ENCODE measurements at regions not wholly inside any gene's neighbourhood (a gene's known extent, or its start where the extent isn't known, plus 50 kb on each side); places are given as distances from the start of the nearest gene placed in this dataset.

DNA sequence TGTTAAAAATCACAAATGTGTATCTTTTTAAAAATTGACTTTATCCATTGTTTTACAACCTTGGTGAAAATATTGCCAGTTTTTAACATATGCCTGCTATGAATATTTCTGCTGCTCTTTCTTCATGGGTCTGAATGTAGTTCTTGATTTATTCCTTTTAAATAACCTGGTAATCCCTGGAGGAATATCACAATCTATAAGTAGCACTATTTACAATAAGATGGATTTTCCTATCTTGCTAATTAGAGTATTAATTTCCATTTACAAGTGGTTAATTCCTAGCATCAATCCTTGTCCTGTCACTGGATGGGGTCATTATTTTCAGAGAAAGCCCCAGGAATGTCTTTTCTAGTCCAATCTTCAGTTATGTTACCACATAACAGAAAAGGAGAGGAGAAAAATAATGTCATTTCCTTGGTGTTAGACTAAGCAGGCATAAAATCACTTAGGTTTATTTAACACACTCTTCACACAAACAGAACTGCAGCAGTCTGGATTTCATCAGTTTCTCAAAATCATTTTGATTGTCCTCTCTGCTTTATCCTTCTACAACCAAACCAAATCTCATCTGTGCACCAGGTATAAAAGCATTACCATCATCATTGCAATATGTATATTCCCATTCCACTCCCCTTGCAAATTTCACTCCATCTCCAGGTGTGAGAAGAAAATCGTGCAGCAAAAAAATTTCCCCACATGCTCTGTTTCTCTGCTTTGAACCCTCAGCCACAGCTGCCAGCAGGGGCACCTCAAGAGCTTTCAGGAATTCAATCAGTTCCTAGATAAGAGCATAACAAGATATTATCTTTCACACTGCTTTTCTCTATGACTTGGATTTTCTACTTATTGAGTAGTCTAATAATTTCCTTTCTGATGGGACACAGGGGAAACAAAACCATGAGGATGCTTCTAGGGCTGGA, 204.1 kb downstream of the SEC61B start:
- no peak for TF ChIP-seq RARB (CRISPR knock-in tag; IDR thresholded peaks at IDR 0.05)
- TF ChIP-seq, protein P1, sequence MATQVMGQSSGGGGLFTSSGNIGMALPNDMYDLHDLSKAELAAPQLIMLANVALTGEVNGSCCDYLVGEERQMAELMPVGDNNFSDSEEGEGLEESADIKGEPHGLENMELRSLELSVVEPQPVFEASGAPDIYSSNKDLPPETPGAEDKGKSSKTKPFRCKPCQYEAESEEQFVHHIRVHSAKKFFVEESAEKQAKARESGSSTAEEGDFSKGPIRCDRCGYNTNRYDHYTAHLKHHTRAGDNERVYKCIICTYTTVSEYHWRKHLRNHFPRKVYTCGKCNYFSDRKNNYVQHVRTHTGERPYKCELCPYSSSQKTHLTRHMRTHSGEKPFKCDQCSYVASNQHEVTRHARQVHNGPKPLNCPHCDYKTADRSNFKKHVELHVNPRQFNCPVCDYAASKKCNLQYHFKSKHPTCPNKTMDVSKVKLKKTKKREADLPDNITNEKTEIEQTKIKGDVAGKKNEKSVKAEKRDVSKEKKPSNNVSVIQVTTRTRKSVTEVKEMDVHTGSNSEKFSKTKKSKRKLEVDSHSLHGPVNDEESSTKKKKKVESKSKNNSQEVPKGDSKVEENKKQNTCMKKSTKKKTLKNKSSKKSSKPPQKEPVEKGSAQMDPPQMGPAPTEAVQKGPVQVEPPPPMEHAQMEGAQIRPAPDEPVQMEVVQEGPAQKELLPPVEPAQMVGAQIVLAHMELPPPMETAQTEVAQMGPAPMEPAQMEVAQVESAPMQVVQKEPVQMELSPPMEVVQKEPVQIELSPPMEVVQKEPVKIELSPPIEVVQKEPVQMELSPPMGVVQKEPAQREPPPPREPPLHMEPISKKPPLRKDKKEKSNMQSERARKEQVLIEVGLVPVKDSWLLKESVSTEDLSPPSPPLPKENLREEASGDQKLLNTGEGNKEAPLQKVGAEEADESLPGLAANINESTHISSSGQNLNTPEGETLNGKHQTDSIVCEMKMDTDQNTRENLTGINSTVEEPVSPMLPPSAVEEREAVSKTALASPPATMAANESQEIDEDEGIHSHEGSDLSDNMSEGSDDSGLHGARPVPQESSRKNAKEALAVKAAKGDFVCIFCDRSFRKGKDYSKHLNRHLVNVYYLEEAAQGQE (IDR thresholded peaks at IDR 0.05), result no peak
- DNase-seq (ENCODE audit: low read depth in 1 of 2, low spot score in 1 of 2) (no peak), FAIRE-seq (no peak), ATAC-seq (no peak)
- ChIA-PET POLR2A (no interaction called here), CTCF (no interaction called here)
- Histone ChIP-seq H3K4me2 (no peak overlapping the region), H3K9me3 (no peaks in the 10 kb centered on the region), H3K4me1 (no peaks in the 10 kb centered on the region), H3K4me3 (no peak overlapping the region), H3K27ac (no peak overlapping the region)
- 3% methylated on average over 1 of the region's 1 CpG for WGBS (ENCODE audit: missing lambda C conversion rate)

DNA sequence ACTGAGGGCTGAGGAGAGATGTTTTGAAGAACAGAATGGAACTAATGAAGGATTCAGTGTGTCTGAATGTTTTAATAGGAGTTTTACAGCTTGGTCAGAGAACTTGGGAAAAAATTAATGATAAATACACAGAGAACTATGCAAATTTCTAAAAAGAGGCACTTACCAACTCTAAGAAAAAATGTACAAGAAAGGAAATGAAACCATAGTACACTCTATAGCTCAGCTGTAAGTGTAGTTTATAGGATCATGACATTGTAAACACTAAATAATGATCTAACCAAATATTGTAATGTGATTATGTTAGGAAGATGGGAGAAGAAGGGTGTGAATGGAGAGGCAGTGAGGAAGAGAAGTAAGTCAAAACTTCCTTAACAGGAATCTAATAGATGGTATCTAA, 205.2 kb downstream of the SEC61B start:
- no peak for FAIRE-seq
- POLR2A ChIA-PET, result no interaction called here
- Histone ChIP-seq H3K9me3 (no peaks in the 10 kb centered on the region), H3K27ac (no peak overlapping the region), H3K4me1 (no peaks in the 10 kb centered on the region), H3K4me2 (no peak overlapping the region), H3K4me3 (no peak overlapping the region)
- CTCF ChIA-PET, result no interaction called here
- TF ChIP-seq, protein P2, sequence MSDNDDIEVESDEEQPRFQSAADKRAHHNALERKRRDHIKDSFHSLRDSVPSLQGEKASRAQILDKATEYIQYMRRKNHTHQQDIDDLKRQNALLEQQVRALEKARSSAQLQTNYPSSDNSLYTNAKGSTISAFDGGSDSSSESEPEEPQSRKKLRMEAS (IDR thresholded peaks at IDR 0.05), result no peak
- no peak for TF ChIP-seq MYC (IDR thresholded peaks at IDR 0.05; ENCODE audit: borderline replicate concordance, low read length)
- TF ChIP-seq NR3C1 (IDR thresholded peaks at IDR 0.05), result no peak
- TF ChIP-seq FOSL2 (IDR thresholded peaks at IDR 0.05), result no peak
- no peak for TF ChIP-seq FOSL2 (CRISPR knock-in tag; IDR thresholded peaks at IDR 0.05)
- TF ChIP-seq, protein P3, sequence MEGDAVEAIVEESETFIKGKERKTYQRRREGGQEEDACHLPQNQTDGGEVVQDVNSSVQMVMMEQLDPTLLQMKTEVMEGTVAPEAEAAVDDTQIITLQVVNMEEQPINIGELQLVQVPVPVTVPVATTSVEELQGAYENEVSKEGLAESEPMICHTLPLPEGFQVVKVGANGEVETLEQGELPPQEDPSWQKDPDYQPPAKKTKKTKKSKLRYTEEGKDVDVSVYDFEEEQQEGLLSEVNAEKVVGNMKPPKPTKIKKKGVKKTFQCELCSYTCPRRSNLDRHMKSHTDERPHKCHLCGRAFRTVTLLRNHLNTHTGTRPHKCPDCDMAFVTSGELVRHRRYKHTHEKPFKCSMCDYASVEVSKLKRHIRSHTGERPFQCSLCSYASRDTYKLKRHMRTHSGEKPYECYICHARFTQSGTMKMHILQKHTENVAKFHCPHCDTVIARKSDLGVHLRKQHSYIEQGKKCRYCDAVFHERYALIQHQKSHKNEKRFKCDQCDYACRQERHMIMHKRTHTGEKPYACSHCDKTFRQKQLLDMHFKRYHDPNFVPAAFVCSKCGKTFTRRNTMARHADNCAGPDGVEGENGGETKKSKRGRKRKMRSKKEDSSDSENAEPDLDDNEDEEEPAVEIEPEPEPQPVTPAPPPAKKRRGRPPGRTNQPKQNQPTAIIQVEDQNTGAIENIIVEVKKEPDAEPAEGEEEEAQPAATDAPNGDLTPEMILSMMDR (IDR thresholded peaks at IDR 0.05), result no peak
- TF ChIP-seq NFE2L2 (conservative IDR thresholded peaks at IDR 0.05; ENCODE audit: low read length), result no peak
- no peak for TF ChIP-seq RCOR1 (IDR thresholded peaks at IDR 0.05; ENCODE audit: low read depth, low read length)
- no peak for TF ChIP-seq EHF (CRISPR knock-in tag; IDR thresholded peaks at IDR 0.05)
- TF ChIP-seq HOXA7 (CRISPR knock-in tag; IDR thresholded peaks at IDR 0.05), result no peak
- no peak for TF ChIP-seq ESRRA (IDR thresholded peaks at IDR 0.05; ENCODE audit: borderline replicate concordance, low read length)
- DNase-seq (ENCODE audit: low read depth in 1 of 2, low spot score in 1 of 2), result no peak
- no peak for ATAC-seq

DNA sequence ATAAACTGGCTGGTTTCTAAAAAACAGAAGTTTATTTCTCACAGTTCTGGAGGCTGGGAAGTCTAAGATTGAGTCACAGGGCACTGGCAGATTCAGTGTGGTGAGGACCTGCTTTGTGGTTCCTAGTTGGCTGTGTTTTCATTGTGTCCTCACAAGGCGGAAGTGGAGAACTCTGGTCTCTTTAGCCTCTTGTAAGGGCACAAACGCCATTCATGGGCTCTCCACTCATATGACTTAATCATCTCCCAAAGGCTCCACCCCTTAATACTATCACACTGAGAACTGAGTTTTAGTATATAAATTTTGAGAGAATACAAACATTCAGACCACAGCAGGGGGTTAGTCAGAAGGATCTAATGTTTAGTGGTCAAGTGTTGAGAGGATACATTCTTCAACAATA, 208.2 kb downstream of the SEC61B start:
- no peak overlapping the region for H3K4me2 ChIP-seq
- POLR2A ChIA-PET, result no interaction called here
- no peak for ATAC-seq

More for the DNA sequence above, 208.2 kb downstream of the SEC61B start:
- H3K9me3 ChIP-seq, result no peaks in the 10 kb centered on the region
- no peak for FAIRE-seq
- WGBS (ENCODE audit: missing lambda C conversion rate), result 52% methylated on average over 2 of the region's 2 CpGs
- TF ChIP-seq EP300 (IDR thresholded peaks at IDR 0.05), result no peak
- TF ChIP-seq CBX8 (IDR thresholded peaks at IDR 0.05), result no peak
- no peak for TF ChIP-seq ZFP36 (IDR thresholded peaks at IDR 0.05; ENCODE audit: borderline replicate concordance, partially characterized antibody)
- no peak for TF ChIP-seq KDM5A (IDR thresholded peaks at IDR 0.05)
- no peak for TF ChIP-seq NR3C1 (IDR thresholded peaks at IDR 0.05)
- no peak for TF ChIP-seq MAZ (IDR thresholded peaks at IDR 0.05; ENCODE audit: borderline replicate concordance, low read depth, low read length)
- no peak for DNase-seq (ENCODE audit: low read depth in 1 of 2, low spot score in 1 of 2)
- no peak overlapping the region for H3K27ac ChIP-seq
- H3K4me1 ChIP-seq, result peaks cover 11% of the 10 kb centered on the region
- CTCF ChIA-PET, result no interaction called here
- H3K4me3 ChIP-seq, result no peak overlapping the region
